ENCODE measurements at regions not wholly inside any gene's neighbourhood (a gene's known extent, or its start where the extent isn't known, plus 50 kb on each side); places are given as distances from the start of the nearest gene placed in this dataset.

DNA sequence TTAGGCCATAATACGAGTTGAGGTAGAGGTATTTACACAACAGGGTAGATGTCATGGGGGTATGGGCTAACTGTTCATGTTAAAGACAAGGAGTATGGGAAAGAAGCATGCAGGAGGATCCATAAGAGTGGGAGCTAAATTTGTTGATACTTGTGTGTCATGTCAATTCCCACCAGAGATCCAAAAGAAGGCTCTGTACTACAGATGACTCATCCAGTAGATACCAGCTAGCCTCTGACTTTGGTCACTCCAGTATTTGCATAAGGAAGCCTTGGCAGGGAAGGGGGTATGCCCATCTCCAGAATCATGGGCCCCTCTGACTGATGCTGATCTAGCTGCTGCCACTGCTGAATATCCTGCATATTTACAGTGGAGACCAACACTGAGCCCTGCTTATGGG lies 743.7 kb upstream of the GRAMD2B start:
- no TSS peak for BruUV-seq (replicated peaks)
- Histone ChIP-seq H3K27ac (ENCODE audit: control insufficient read depth, insufficient read depth) (no peak overlapping the region), H2AFZ (ENCODE audit: control insufficient read depth, low read depth, low read length) (no peak overlapping the region), H3K36me3 (ENCODE audit: control insufficient read depth in 2 of 2, insufficient read depth in 2 of 2, low read length in 1 of 2) (no peaks in the 10 kb centered on the region), H3K4me1 (ENCODE audit: control insufficient read depth, insufficient read depth, low read length) (no peaks in the 10 kb centered on the region), H3K9me3 (replicated peaks; ENCODE audit: control insufficient read depth, insufficient read depth, low read length) (no peaks in the 10 kb centered on the region), H4K20me1 (ENCODE audit: control insufficient read depth, insufficient read depth) (no peaks in the 10 kb centered on the region), H3K9ac (ENCODE audit: control insufficient read depth, insufficient read depth, low read length) (no peak overlapping the region), H3K27me3 (replicated peaks in 1 of 2; ENCODE audit: control insufficient read depth in 2 of 2, insufficient read depth in 2 of 2, low read length in 1 of 2) (no peaks in the 10 kb centered on the region), H3K79me2 (ENCODE audit: control insufficient read depth, insufficient read depth, low read length) (no peaks in the 10 kb centered on the region), H3K4me3 (no peak overlapping the region), H3K4me2 (ENCODE audit: control insufficient read depth, insufficient read depth) (no peak overlapping the region)
- no peak for ATAC-seq
- ChIA-PET CTCF (no interaction called here), POLR2A (no interaction called here), RAD21 (ENCODE audit: unreplicated experiment) (no interaction called here), SMC1A (ENCODE audit: uncharacterized antibody, unreplicated experiment) (no interaction called here)
- intact Hi-C loops (cut with micrococcal nuclease; ENCODE audit: unreplicated experiment) (no loop called here), in situ Hi-C loops (cut with MboI) (no loop called here)
- no peak for DNase-seq (ENCODE audit: low read depth, low spot score)
- TF ChIP-seq, protein P1, sequence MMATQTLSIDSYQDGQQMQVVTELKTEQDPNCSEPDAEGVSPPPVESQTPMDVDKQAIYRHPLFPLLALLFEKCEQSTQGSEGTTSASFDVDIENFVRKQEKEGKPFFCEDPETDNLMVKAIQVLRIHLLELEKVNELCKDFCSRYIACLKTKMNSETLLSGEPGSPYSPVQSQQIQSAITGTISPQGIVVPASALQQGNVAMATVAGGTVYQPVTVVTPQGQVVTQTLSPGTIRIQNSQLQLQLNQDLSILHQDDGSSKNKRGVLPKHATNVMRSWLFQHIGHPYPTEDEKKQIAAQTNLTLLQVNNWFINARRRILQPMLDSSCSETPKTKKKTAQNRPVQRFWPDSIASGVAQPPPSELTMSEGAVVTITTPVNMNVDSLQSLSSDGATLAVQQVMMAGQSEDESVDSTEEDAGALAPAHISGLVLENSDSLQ (IDR thresholded peaks at IDR 0.05): no peak
- TF ChIP-seq ZNF217 (IDR thresholded peaks at IDR 0.05) (no peak), POLR2AphosphoS2 (IDR thresholded peaks at IDR 0.05; ENCODE audit: low read depth, low read length) (no peak), RUNX3 (IDR thresholded peaks at IDR 0.05; ENCODE audit: low read length) (no peak), SP1 (IDR thresholded peaks at IDR 0.05; ENCODE audit: low read depth, low read length) (no peak), HDGF (IDR thresholded peaks at IDR 0.05) (no peak), TCF12 (IDR thresholded peaks at IDR 0.05; ENCODE audit: low read depth, low read length) (no peak), ZBED1 (IDR thresholded peaks at IDR 0.05; ENCODE audit: borderline replicate concordance) (no peak), TARDBP (IDR thresholded peaks at IDR 0.05; ENCODE audit: borderline replicate concordance) (no peak), NFYA (IDR thresholded peaks at IDR 0.05; ENCODE audit: borderline replicate concordance, low read depth, low read length) (no peak), IKZF2 (IDR thresholded peaks at IDR 0.05) (no peak)
- 0% methylated on average over 1 of the region's 1 CpG for WGBS (ENCODE audit: insufficient coverage, insufficient replicate concordance, low lambda C conversion rate, missing lambda C conversion rate)
- no peak for FAIRE-seq

DNA sequence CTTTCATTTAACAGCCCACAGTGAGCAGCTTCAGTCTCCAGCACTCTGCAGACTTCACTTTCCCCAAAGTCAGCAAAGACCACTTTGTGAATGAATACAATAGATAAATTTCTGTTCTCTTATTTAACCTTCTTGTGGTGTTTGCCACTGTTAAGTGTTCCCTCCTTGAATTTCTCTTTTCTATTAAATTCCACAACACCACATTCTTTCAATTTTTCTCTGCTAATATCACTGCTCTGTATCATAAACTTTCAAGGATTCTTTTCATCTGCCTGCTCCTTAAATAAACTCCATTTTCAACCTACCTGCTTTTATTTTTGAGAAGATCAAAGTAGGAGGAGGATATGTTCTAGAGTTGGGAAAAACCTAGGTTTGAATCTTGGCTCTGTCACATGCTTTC lies 739.5 kb upstream of the GRAMD2B start:
- H3K27ac ChIP-seq (ENCODE audit: control insufficient read depth, insufficient read depth): no peak overlapping the region
- no TSS peak for BruUV-seq (replicated peaks)
- H3K79me2 ChIP-seq (ENCODE audit: control insufficient read depth, insufficient read depth, low read length): no peaks in the 10 kb centered on the region
- no peaks in the 10 kb centered on the region for H3K27me3 ChIP-seq (replicated peaks in 1 of 2; ENCODE audit: control insufficient read depth in 2 of 2, insufficient read depth in 2 of 2, low read length in 1 of 2)
- ChIA-PET CTCF (no interaction called here), RAD21 (ENCODE audit: unreplicated experiment) (no interaction called here), SMC1A (ENCODE audit: uncharacterized antibody, unreplicated experiment) (no interaction called here), POLR2A (no interaction called here)
- DNase-seq (ENCODE audit: low read depth, low spot score) (no peak), FAIRE-seq (no peak), ATAC-seq (no peak)
- in situ Hi-C loops (cut with MboI) (no loop called here), intact Hi-C loops (cut with micrococcal nuclease; ENCODE audit: unreplicated experiment) (no loop called here)
- H4K20me1 ChIP-seq (ENCODE audit: control insufficient read depth, insufficient read depth): no peaks in the 10 kb centered on the region
- no peak overlapping the region for H2AFZ ChIP-seq (ENCODE audit: control insufficient read depth, low read depth, low read length)
- no peak overlapping the region for H3K4me3 ChIP-seq
- H3K4me1 ChIP-seq (ENCODE audit: control insufficient read depth, insufficient read depth, low read length): no peaks in the 10 kb centered on the region
- no peaks in the 10 kb centered on the region for H3K36me3 ChIP-seq (ENCODE audit: control insufficient read depth in 2 of 2, insufficient read depth in 2 of 2, low read length in 1 of 2)
- no peaks in the 10 kb centered on the region for H3K9me3 ChIP-seq (replicated peaks; ENCODE audit: control insufficient read depth, insufficient read depth, low read length)
- no peak overlapping the region for H3K9ac ChIP-seq (ENCODE audit: control insufficient read depth, insufficient read depth, low read length)
- H3K4me2 ChIP-seq (ENCODE audit: control insufficient read depth, insufficient read depth): no peak overlapping the region
- TF ChIP-seq ETV6 (conservative IDR thresholded peaks at IDR 0.05 in 1 of 2, IDR thresholded peaks at IDR 0.05 in 1 of 2; ENCODE audit: borderline replicate concordance in 1 of 2, low read depth in 1 of 2) (no peak), IRF3 (IDR thresholded peaks at IDR 0.05) (no peak), SREBF1 (IDR thresholded peaks at IDR 0.05; ENCODE audit: low read length) (no peak), USF2 (IDR thresholded peaks at IDR 0.05; ENCODE audit: borderline replicate concordance, low read depth, low read length) (no peak), KDM1A (IDR thresholded peaks at IDR 0.05; ENCODE audit: borderline replicate concordance) (no peak), CBX5 (IDR thresholded peaks at IDR 0.05; ENCODE audit: low read depth) (no peak)
- TF ChIP-seq, protein P2, sequence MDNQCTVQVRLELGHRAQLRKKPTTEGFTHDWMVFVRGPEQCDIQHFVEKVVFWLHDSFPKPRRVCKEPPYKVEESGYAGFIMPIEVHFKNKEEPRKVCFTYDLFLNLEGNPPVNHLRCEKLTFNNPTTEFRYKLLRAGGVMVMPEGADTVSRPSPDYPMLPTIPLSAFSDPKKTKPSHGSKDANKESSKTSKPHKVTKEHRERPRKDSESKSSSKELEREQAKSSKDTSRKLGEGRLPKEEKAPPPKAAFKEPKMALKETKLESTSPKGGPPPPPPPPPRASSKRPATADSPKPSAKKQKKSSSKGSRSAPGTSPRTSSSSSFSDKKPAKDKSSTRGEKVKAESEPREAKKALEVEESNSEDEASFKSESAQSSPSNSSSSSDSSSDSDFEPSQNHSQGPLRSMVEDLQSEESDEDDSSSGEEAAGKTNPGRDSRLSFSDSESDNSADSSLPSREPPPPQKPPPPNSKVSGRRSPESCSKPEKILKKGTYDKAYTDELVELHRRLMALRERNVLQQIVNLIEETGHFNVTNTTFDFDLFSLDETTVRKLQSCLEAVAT (IDR thresholded peaks at IDR 0.05): no peak

Measured in GM12878 (cell line).